IMR-90 (cell line): ENCODE measurements at regions not wholly inside any gene's neighbourhood (a gene's known extent, or its start where the extent isn't known, plus 50 kb on each side); places are given as distances from the start of the nearest gene placed in this dataset.

Experiments used
- ATAC-seq: fragments of 200-7000 bp; cut with Tn5 transposase; 2 replicates; pipeline ENCODE4 v1.9.1; 2020; ENCODE audit warnings: low read depth, mild to moderate bottlenecking, moderate library complexity
- BruUV-seq: library from RNA; stranded (reverse); fragments of 400-500 nt; replicated peaks from 2 replicates; lab custom pipeline; 2021; lab: Mats Ljungman, UMichigan
- CTCF ChIA-PET: fragments of 300-600 bp; formaldehyde crosslinking; extraction: SDS; loops from one replicate; lab custom pipeline; 2021; ENCODE audit warnings: antibody characterized with exemption; lab: Yijun Ruan, JAX
- POLR2A ChIA-PET: fragments of 300-600 bp; sonication (Branson Sonifier 250); formaldehyde crosslinking; loops from one replicate; lab custom pipeline; 2022; ENCODE audit warnings: antibody characterized with exemption; ENCODE audit not compliant: unreplicated experiment; lab: Charles Lee
- DNase-seq: peaks from one replicate; pipeline ENCODE4 v3.0.0; 2013
- H2AFZ ChIP-seq: replicated peaks from 2 replicates; pipeline ENCODE3; 2013; ENCODE audit warnings: low read length, mild to moderate bottlenecking; ENCODE audit not compliant: poor library complexity
- H2AK5ac ChIP-seq: 2 replicates; pipeline ENCODE4 v1.6.1; 2013; ENCODE audit warnings: low read depth, low read length, inconsistent platforms
- H2AK9ac ChIP-seq: replicated peaks from 2 replicates; pipeline ENCODE3; 2013; ENCODE audit warnings: mild to moderate bottlenecking, low read depth, low read length, moderate library complexity; ENCODE audit not compliant: poor library complexity
- H2BK120ac ChIP-seq: 2 replicates; pipeline ENCODE4 v1.6.1; 2013; ENCODE audit warnings: low read depth, low read length, inconsistent platforms
- H2BK15ac ChIP-seq: 3 replicates; pipeline ENCODE4 v1.6.1; 2013; ENCODE audit warnings: low read depth, low read length, inconsistent platforms
- H2BK20ac ChIP-seq: 2 replicates; pipeline ENCODE4 v1.6.1; 2013; ENCODE audit warnings: low read depth, mild to moderate bottlenecking, inconsistent platforms, low read length, moderate library complexity
- H2BK5ac ChIP-seq: 2 replicates; pipeline ENCODE4 v1.6.1; 2013; ENCODE audit warnings: mild to moderate bottlenecking, low read depth, low read length, inconsistent platforms; ENCODE audit not compliant: poor library complexity, severe bottlenecking
- H3K14ac ChIP-seq: replicated peaks from 2 replicates; pipeline ENCODE4 v1.6.1; 2013; ENCODE audit warnings: low read depth, low read length, inconsistent platforms
- H3K18ac ChIP-seq: 2 replicates; pipeline ENCODE4 v1.6.1; 2013; ENCODE audit warnings: low read depth, low read length, control low read depth
- H3K23ac ChIP-seq: 2 replicates; pipeline ENCODE4 v1.6.1; 2013; ENCODE audit warnings: low read depth, low read length, inconsistent platforms
- H3K27ac ChIP-seq: 2 replicates; pipeline ENCODE4 v1.5.1; 2013; ENCODE audit warnings: mild to moderate bottlenecking, control low read depth, low read length; ENCODE audit not compliant: insufficient read depth
- H3K27me3 ChIP-seq: 2 replicates; pipeline ENCODE4 v1.6.1; 2013; ENCODE audit warnings: low read length; ENCODE audit not compliant: control insufficient read depth, insufficient read depth
- H3K36me3 ChIP-seq: 2 replicates; pipeline ENCODE4 v1.6.1; 2013; ENCODE audit warnings: low read length, mixed read lengths; ENCODE audit not compliant: control insufficient read depth, insufficient read depth
- H3K4ac ChIP-seq: 2 replicates; pipeline ENCODE4 v1.6.1; 2013; ENCODE audit warnings: low read depth, low read length, inconsistent platforms
- H3K4me1 ChIP-seq: 2 replicates; pipeline ENCODE4 v1.6.1; 2013; ENCODE audit warnings: low read length, mixed read lengths; ENCODE audit not compliant: control insufficient read depth, insufficient read depth
- H3K4me2 ChIP-seq: 2 replicates; pipeline ENCODE4 v1.6.1; 2013; ENCODE audit warnings: low read depth, mild to moderate bottlenecking, control low read depth, low read length, moderate library complexity
- H3K4me3 ChIP-seq: 2 replicates; pipeline ENCODE4 v1.5.1; 2013; ENCODE audit warnings: low read depth, mild to moderate bottlenecking, control low read depth, low read length, moderate library complexity; ENCODE audit not compliant: insufficient read depth
- H3K56ac ChIP-seq: 2 replicates; pipeline ENCODE4 v1.6.1; 2013; ENCODE audit warnings: low read length, inconsistent platforms; ENCODE audit not compliant: insufficient read depth; ENCODE audit errors: extremely low read depth
- H3K79me1 ChIP-seq, 2 experiments: 2 replicates each; pipeline ENCODE4 v1.6.1; 2013; ENCODE audit warnings: low read length in 2 of 2, inconsistent platforms in 1 of 2, low read depth in 1 of 2
- H3K9ac ChIP-seq: 2 replicates; pipeline ENCODE4 v1.6.1; 2013; ENCODE audit warnings: low read depth, low read length, control low read depth
- H3K9me1 ChIP-seq: 2 replicates; pipeline ENCODE4 v1.6.1; 2013; ENCODE audit warnings: low read length, inconsistent platforms; ENCODE audit not compliant: insufficient read depth
- H3K9me3 ChIP-seq: 2 replicates; pipeline ENCODE4 v1.6.1; 2013; ENCODE audit warnings: low read length; ENCODE audit not compliant: control insufficient read depth, insufficient read depth
- H4K20me1 ChIP-seq: 2 replicates; pipeline ENCODE4 v1.6.1; 2013; ENCODE audit warnings: low read length, inconsistent platforms; ENCODE audit not compliant: insufficient read depth
- H4K5ac ChIP-seq: 2 replicates; pipeline ENCODE4 v1.6.1; 2013; ENCODE audit warnings: mild to moderate bottlenecking, low read depth, low read length, control low read depth
- H4K8ac ChIP-seq, 2 experiments: 2 replicates each; pipeline ENCODE4 v1.6.1; 2013; ENCODE audit warnings: low read depth in 2 of 2, low read length in 2 of 2, control low read depth in 1 of 2, inconsistent platforms in 1 of 2
- H4K91ac ChIP-seq: 2 replicates; pipeline ENCODE4 v1.6.1; 2013; ENCODE audit warnings: low read depth, low read length, inconsistent platforms; ENCODE audit not compliant: insufficient read depth
- ELK1 ChIP-seq: fragments of 150-350 bp; IDR thresholded peaks from 2 replicates; pipeline ENCODE4 v1.6.1; 2016; ENCODE audit warnings: low read depth, mild to moderate bottlenecking, low read length, moderate library complexity, borderline replicate concordance
- RAD21 ChIP-seq: IDR thresholded peaks from 2 replicates; pipeline ENCODE4 v1.6.1; 2012; ENCODE audit warnings: low read length, improper control_type of control experiment
- RCOR1 ChIP-seq: IDR thresholded peaks from 2 replicates; pipeline ENCODE4 v1.6.1; 2012; ENCODE audit warnings: mild to moderate bottlenecking, low read length, improper control_type of control experiment; ENCODE audit not compliant: insufficient replicate concordance
- WGBS, 2 experiments: methylation state at CpG; one replicate each; pipeline versions ENCODE4 v1.1.5 to v1.1.7; 2013; ENCODE audit warnings: missing lambda C conversion rate in 2 of 2; ENCODE audit not compliant: insufficient read length in 1 of 2; ENCODE audit errors: extremely low coverage in 2 of 2; 5-methylcytosine and 5-hydroxymethylcytosine counted together
- dilution Hi-C: fragments of 300-500 bp; cut with HindIII; formaldehyde crosslinking; loops from one replicate; pipeline ENCODE4 v1.14.3; 2018; ENCODE audit warnings: low sequenced_read_pairs; ENCODE audit not compliant: unreplicated experiment
- in situ Hi-C: fragments of 300-500 bp; cut with MboI; formaldehyde crosslinking; loops from 3 replicates; pipeline ENCODE4 v1.14.3; 2019; ENCODE audit warnings: low sequenced_read_pairs, inconsistent platforms, mixed read lengths
- intact Hi-C: fragments of 100-400 bp; cut with micrococcal nuclease; formaldehyde crosslinking; loops from 2 replicates; pipeline ENCODE4 v1.10.0; 2022

- H2AK9ac ChIP-seq = no peak overlapping the region
- ATAC-seq = no peak
- H3K4ac ChIP-seq = no peak overlapping the region
- BruUV-seq = no TSS peak
- ChIA-PET POLR2A (no interaction called here), CTCF (no interaction called here)
- H2BK5ac ChIP-seq = no peak overlapping the region
- no peak overlapping the region for H3K56ac ChIP-seq
- DNase-seq = no peak
- intact Hi-C loops = no loop called here
- no peaks in the 10 kb centered on the region for H3K27me3 ChIP-seq
- TF ChIP-seq ELK1 = no peak
- TF ChIP-seq RCOR1 = no peak
- TF ChIP-seq RAD21 = no peak
- H3K79me1 ChIP-seq = no peaks in the 10 kb centered on the region
- no peak overlapping the region for H4K91ac ChIP-seq
- no peak overlapping the region for H2BK120ac ChIP-seq
- no peaks in the 10 kb centered on the region for H3K9me1 ChIP-seq
- no peak overlapping the region for H3K18ac ChIP-seq
- dilution Hi-C loops = no loop called here
- H3K27ac ChIP-seq = no peak overlapping the region
- H2AK5ac ChIP-seq = no peak overlapping the region
- no peak overlapping the region for H2BK20ac ChIP-seq
- no peak overlapping the region for H2BK15ac ChIP-seq
- no peaks in the 10 kb centered on the region for H4K20me1 ChIP-seq
- H3K9ac ChIP-seq = no peak overlapping the region
- WGBS, 2 experiments = 0% methylated on average over 2 of the region's 2 CpGs; no CpG with 5 or more reads in 1 of the 2 experiments
- in situ Hi-C loops = no loop called here
- no peaks in the 10 kb centered on the region for H3K36me3 ChIP-seq
- no peaks in the 10 kb centered on the region for H3K4me1 ChIP-seq
- H3K4me2 ChIP-seq = no peak overlapping the region
- H4K8ac ChIP-seq = no peak overlapping the region
- H3K14ac ChIP-seq = no peak overlapping the region
- H3K4me3 ChIP-seq = no peak overlapping the region
- no peak overlapping the region for H2AFZ ChIP-seq
- H3K23ac ChIP-seq = no peak overlapping the region
- H4K5ac ChIP-seq = no peak overlapping the region
- peaks cover 4% of the 10 kb centered on the region for H3K9me3 ChIP-seq
Measured at GRCh38 chr21:20822666-20823065, 175.5 kb upstream of the NCAM2 start.
